GM12878 (cell line): ENCODE measurements at regions not wholly inside any gene's neighbourhood (a gene's known extent, or its start where the extent isn't known, plus 50 kb on each side); places are given as distances from the start of the nearest gene placed in this dataset.

Experiments
- ATAC-seq: fragments of 200-7000 bp; cut with Tn5 transposase; 3 replicates; pipeline ENCODE4 v1.9.1; 2020; ENCODE audit warnings: mild to moderate bottlenecking, moderate library complexity
- BruUV-seq: library from RNA; stranded (reverse); fragments of 400-500 nt; replicated peaks from 2 replicates; lab custom pipeline; 2021; lab: Mats Ljungman, UMichigan
- CTCF ChIA-PET: fragments of 300-600 bp; sonication (Branson Sonifier 250); formaldehyde crosslinking; extraction: SDS; loops from one replicate; lab custom pipeline; 2021; ENCODE audit warnings: inconsistent platforms; lab: Yijun Ruan, JAX
- POLR2A ChIA-PET: fragments of 350-600 bp; formaldehyde crosslinking; extraction: SDS; loops from one replicate; lab custom pipeline; 2021; ENCODE audit warnings: inconsistent platforms; lab: Charles Lee
- RAD21 ChIA-PET: fragments of 300-600 bp; sonication (Branson Sonifier 250); formaldehyde crosslinking; loops from one replicate; lab custom pipeline; 2023; ENCODE audit warnings: antibody characterized with exemption; ENCODE audit not compliant: unreplicated experiment; lab: Charles Lee
- SMC1A ChIA-PET: fragments of 300-600 bp; sonication (Branson Sonifier 250); formaldehyde crosslinking; loops from one replicate; lab custom pipeline; 2023; ENCODE audit not compliant: unreplicated experiment, uncharacterized antibody; lab: Charles Lee
- DNase-seq: peaks from one replicate; pipeline ENCODE4 v3.0.0-alpha.2; 2011; ENCODE audit warnings: low read depth, low spot score
- FAIRE-seq: peaks from 3 replicates; lab custom pipeline; 2011; peaks lifted over from hg19 to GRCh38; lab: Jason Lieb, UNC
- H2AFZ ChIP-seq: 2 replicates; pipeline ENCODE4 v1.6.0; 2011; ENCODE audit warnings: low read depth, low read length, control low read depth; ENCODE audit not compliant: control insufficient read depth
- H3K27ac ChIP-seq: 2 replicates; pipeline ENCODE4 v1.5.1; 2011; ENCODE audit warnings: control low read depth; ENCODE audit not compliant: control insufficient read depth, insufficient read depth
- H3K27me3 ChIP-seq, 2 experiments: replicated peaks in 1 of 2; 2 replicates each; pipeline versions ENCODE4 v1.6.0 to v1.6.1; 2011; ENCODE audit warnings: low read length in 1 of 2; ENCODE audit not compliant: control insufficient read depth in 2 of 2, insufficient read depth in 2 of 2
- H3K36me3 ChIP-seq, 2 experiments: 2 replicates each; pipeline ENCODE4 v1.5.1; 2011; ENCODE audit warnings: low read length in 1 of 2; ENCODE audit not compliant: control insufficient read depth in 2 of 2, insufficient read depth in 2 of 2
- H3K4me1 ChIP-seq: 2 replicates; pipeline ENCODE4 v1.6.1; 2011; ENCODE audit warnings: mild to moderate bottlenecking, low read length, moderate library complexity, mixed read lengths; ENCODE audit not compliant: control insufficient read depth, insufficient read depth
- H3K4me2 ChIP-seq: 2 replicates; pipeline ENCODE4 v1.6.0; 2011; ENCODE audit warnings: control low read depth; ENCODE audit not compliant: control insufficient read depth, insufficient read depth
- H3K4me3 ChIP-seq: fragments of 200-600 bp; sonication (generic); 2 replicates; pipeline ENCODE4 v1.5.1; 2016
- H3K79me2 ChIP-seq: 2 replicates; pipeline ENCODE4 v1.6.0; 2011; ENCODE audit warnings: low read length; ENCODE audit not compliant: control insufficient read depth, insufficient read depth
- H3K9ac ChIP-seq: 2 replicates; pipeline ENCODE4 v1.8.0; 2011; ENCODE audit warnings: low read length, control low read depth, mixed read lengths; ENCODE audit not compliant: control insufficient read depth, insufficient read depth
- H3K9me3 ChIP-seq: replicated peaks from 3 replicates; pipeline ENCODE4 v1.5.1; 2011; ENCODE audit warnings: mild to moderate bottlenecking, low read length; ENCODE audit not compliant: control insufficient read depth, insufficient read depth
- H4K20me1 ChIP-seq: 2 replicates; pipeline ENCODE4 v1.6.0; 2011; ENCODE audit not compliant: control insufficient read depth, insufficient read depth
- CUX1 ChIP-seq: IDR thresholded peaks from 2 replicates; pipeline ENCODE4 v1.6.1; 2012; ENCODE audit warnings: improper control_type of control experiment, low read depth, low read length; ENCODE audit not compliant: insufficient replicate concordance
- DPF2 ChIP-seq: fragments of 450-650 bp; IDR thresholded peaks from 2 replicates; pipeline ENCODE4 v1.6.1; 2017; ENCODE audit warnings: mild to moderate bottlenecking
- EED ChIP-seq: sonication (generic); IDR thresholded peaks from 2 replicates; pipeline ENCODE4 v1.6.1; 2016; ENCODE audit warnings: antibody characterized with exemption, low read depth
- SMAD5 ChIP-seq: IDR thresholded peaks from 2 replicates; pipeline ENCODE4 v1.6.1; 2016; ENCODE audit warnings: antibody characterized with exemption, low read depth
- SREBF2 ChIP-seq: IDR thresholded peaks from 2 replicates; pipeline ENCODE4 v1.6.1; 2012; ENCODE audit warnings: mild to moderate bottlenecking, low read length
- STAT3 ChIP-seq: IDR thresholded peaks from 2 replicates; pipeline ENCODE4 v1.6.1; 2011; ENCODE audit warnings: low read depth, low read length, improper control_type of control experiment
- ZSCAN29 ChIP-seq: fragments of 450-650 bp; IDR thresholded peaks from 2 replicates; pipeline ENCODE4 v1.6.1; 2017; ENCODE audit warnings: mild to moderate bottlenecking, moderate library complexity
- WGBS: methylation state at CpG from one replicate; pipeline ENCODE4 v1.1.6; 2016; ENCODE audit warnings: low lambda C conversion rate; ENCODE audit not compliant: insufficient replicate concordance, insufficient coverage; ENCODE audit errors: missing lambda C conversion rate; 5-methylcytosine and 5-hydroxymethylcytosine counted together
- in situ Hi-C: fragments of 300-500 bp; cut with MboI; formaldehyde crosslinking; loops from 9 replicates; pipeline ENCODE4 v1.14.3; 2018; ENCODE audit warnings: mixed read lengths
- intact Hi-C: fragments of 100-400 bp; cut with micrococcal nuclease; formaldehyde crosslinking; loops from one replicate; pipeline ENCODE4 v1.14.2; 2022; ENCODE audit not compliant: unreplicated experiment
- TF ChIP-seq, protein P1 (sequence below): IDR thresholded peaks from 2 replicates; pipeline ENCODE4 v1.6.1; 2011; ENCODE audit warnings: mild to moderate bottlenecking, low read depth, low read length, moderate library complexity; ENCODE audit not compliant: insufficient replicate concordance
- TF ChIP-seq, protein P2 (sequence below): fragments of 450-650 bp; IDR thresholded peaks from 2 replicates; pipeline ENCODE4 v1.6.1; 2017; ENCODE audit warnings: borderline replicate concordance

GRCh38 chr5:147177125-147177840 lies 57.5 kb upstream of the STK32A start:
- ChIA-PET CTCF (interaction anchor here (0.6 to 4.3 kb wide), 2 partner anchors 11 to 21 kb away, joined by 3 to 31 read pairs; no protein-coding TSS in a partner anchor), RAD21 (interaction anchor here (0.7 kb wide), 1 partner anchor 140 kb away, joined by 3 read pairs; no protein-coding TSS in a partner anchor), POLR2A (no interaction called here), SMC1A (interaction anchor here (0.7 to 3.9 kb wide), 2 partner anchors 11 to 634 kb away, joined by 3 to 18 read pairs; no protein-coding TSS in a partner anchor)
- Histone ChIP-seq H3K4me1 (no peaks in the 10 kb centered on the region), H3K27ac (no peak overlapping the region), H3K79me2 (no peaks in the 10 kb centered on the region), H4K20me1 (no peaks in the 10 kb centered on the region), H3K9me3 (no peaks in the 10 kb centered on the region), H3K36me3 (no peaks in the 10 kb centered on the region), H3K4me3 (no peak overlapping the region), H3K9ac (no peak overlapping the region), H3K27me3 (no peaks in the 10 kb centered on the region), H3K4me2 (no peak overlapping the region), H2AFZ (no peak overlapping the region)
- ATAC-seq (no peak), FAIRE-seq (no peak), DNase-seq (no peak)
- intact Hi-C loops (no loop called here), in situ Hi-C loops (no loop called here)
- BruUV-seq = no TSS peak
- TF ChIP-seq SREBF2 (no peak), EED (no peak), STAT3 (no peak), DPF2 (no peak), SMAD5 (no peak), CUX1 (no peak), ZSCAN29 (no peak)
- TF ChIP-seq, protein P1, sequence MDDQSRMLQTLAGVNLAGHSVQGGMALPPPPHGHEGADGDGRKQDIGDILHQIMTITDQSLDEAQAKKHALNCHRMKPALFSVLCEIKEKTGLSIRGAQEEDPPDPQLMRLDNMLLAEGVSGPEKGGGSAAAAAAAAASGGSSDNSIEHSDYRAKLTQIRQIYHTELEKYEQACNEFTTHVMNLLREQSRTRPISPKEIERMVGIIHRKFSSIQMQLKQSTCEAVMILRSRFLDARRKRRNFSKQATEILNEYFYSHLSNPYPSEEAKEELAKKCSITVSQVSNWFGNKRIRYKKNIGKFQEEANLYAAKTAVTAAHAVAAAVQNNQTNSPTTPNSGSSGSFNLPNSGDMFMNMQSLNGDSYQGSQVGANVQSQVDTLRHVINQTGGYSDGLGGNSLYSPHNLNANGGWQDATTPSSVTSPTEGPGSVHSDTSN = no peak
- TF ChIP-seq, protein P2, sequence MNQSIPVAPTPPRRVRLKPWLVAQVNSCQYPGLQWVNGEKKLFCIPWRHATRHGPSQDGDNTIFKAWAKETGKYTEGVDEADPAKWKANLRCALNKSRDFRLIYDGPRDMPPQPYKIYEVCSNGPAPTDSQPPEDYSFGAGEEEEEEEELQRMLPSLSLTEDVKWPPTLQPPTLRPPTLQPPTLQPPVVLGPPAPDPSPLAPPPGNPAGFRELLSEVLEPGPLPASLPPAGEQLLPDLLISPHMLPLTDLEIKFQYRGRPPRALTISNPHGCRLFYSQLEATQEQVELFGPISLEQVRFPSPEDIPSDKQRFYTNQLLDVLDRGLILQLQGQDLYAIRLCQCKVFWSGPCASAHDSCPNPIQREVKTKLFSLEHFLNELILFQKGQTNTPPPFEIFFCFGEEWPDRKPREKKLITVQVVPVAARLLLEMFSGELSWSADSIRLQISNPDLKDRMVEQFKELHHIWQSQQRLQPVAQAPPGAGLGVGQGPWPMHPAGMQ = no peak
- 0% methylated on average over 6 of the region's 6 CpGs for WGBS
